Lung (tissue), 11 donors: ENCODE measurements at regions not wholly inside any gene's neighbourhood (a gene's known extent, or its start where the extent isn't known, plus 50 kb on each side); places are given as distances from the start of the nearest gene placed in this dataset.

ENCODE experiments used
- ATAC-seq: fragments of 200-7000 bp; cut with Tn5 transposase; one replicate; pipeline ENCODE4 v1.9.1; 2020; ENCODE audit warnings: moderate number of reproducible peaks; ENCODE audit not compliant: insufficient read depth, low FRiP score
- DNase-seq, 3 donors: peaks; one replicate each; pipeline ENCODE4 v3.0.0-alpha.2; 2013 to 2017
- H3K27ac ChIP-seq, 2 donors: one replicate each; pipeline ENCODE4 v1.5.1; 2013; ENCODE audit warnings: mild to moderate bottlenecking in 2 of 2, moderate library complexity in 2 of 2, control low read depth in 1 of 2, inconsistent platforms in 1 of 2, low read depth in 1 of 2, low read length in 1 of 2
- H3K27me3 ChIP-seq, 3 donors: one replicate each; pipeline ENCODE4 v1.5.1; 2013; ENCODE audit warnings: low read length in 2 of 3; ENCODE audit not compliant: control insufficient read depth in 3 of 3, insufficient read depth in 3 of 3
- H3K36me3 ChIP-seq, 4 donors: one replicate each; pipeline ENCODE4 v1.5.1; 2013; ENCODE audit warnings: low read length in 4 of 4, mild to moderate bottlenecking in 1 of 4, moderate library complexity in 1 of 4; ENCODE audit not compliant: control insufficient read depth in 4 of 4, insufficient read depth in 4 of 4
- H3K4me1 ChIP-seq, 5 donors: one replicate each; pipeline ENCODE4 v1.5.1; 2013; ENCODE audit warnings: low read length in 5 of 5, mild to moderate bottlenecking in 2 of 5, moderate library complexity in 1 of 5; ENCODE audit not compliant: control insufficient read depth in 5 of 5, insufficient read depth in 5 of 5
- H3K4me3 ChIP-seq: one replicate; pipeline ENCODE4 v1.5.1; 2013; ENCODE audit warnings: mild to moderate bottlenecking, control low read depth, moderate library complexity
- H3K9ac ChIP-seq, 2 donors: one replicate each; pipeline ENCODE4 v1.5.1; 2013; ENCODE audit warnings: low read length in 2 of 2, control low read depth in 1 of 2; ENCODE audit not compliant: insufficient read depth in 1 of 2
- H3K9me3 ChIP-seq, 4 donors: one replicate each; pipeline ENCODE4 v1.5.1; 2013; ENCODE audit warnings: low read length in 3 of 4, mild to moderate bottlenecking in 1 of 4, moderate library complexity in 1 of 4; ENCODE audit not compliant: control insufficient read depth in 4 of 4, insufficient read depth in 3 of 4
- CTCF ChIP-seq: IDR thresholded peaks from 2 replicates; pipeline ENCODE4 v1.5.1; 2012; ENCODE audit warnings: mild to moderate bottlenecking; ENCODE audit errors: control extremely low read depth, extremely low read depth
- WGBS, 2 donors: extraction: QIAGEN DNeasy Blood & Tissue Kit; methylation state at CpG; one replicate each; pipeline ENCODE4 v1.1.7; 2013; 5-methylcytosine and 5-hydroxymethylcytosine counted together
- donor health status: control.
- donor health status: control.
- donor health status: Bipolar disorder and iron deficiency.
- donor health status: healthy.
- donor health status: DM: yes; HTN: yes; CAD: no.

DNA sequence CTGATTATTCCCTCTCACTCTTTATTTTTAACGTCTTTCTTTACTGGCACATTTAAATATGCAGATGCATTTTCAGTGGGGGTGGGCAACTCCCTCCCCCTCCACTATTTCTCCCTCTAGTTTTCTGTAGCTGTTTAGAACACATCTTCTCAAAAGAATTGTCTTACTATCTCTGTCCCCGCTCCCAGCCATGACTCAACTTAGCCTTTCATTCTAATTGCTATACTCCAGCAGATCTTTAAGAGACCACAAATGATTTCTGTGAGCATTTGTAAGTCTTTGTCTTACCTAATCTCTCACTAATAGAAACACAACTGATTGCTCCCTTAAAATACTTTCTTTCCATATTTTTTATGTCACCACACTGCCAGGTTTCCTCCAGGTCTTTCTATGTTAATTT is 350.9 kb downstream of the SPRY2 start:
- Histone ChIP-seq H3K9me3 (no peaks in the 10 kb centered on the region), H3K4me1 (no peaks in the 10 kb centered on the region), H3K36me3 (no peaks in the 10 kb centered on the region), H3K27me3 (no peaks in the 10 kb centered on the region), H3K27ac (no peak overlapping the region), H3K4me3 (no peak overlapping the region), H3K9ac (no peak overlapping the region)
- ATAC-seq (no peak), DNase-seq (no peak)
- WGBS, 2 donors, result 76 to 82% methylated on average over 2 of the region's 2 CpGs
- TF ChIP-seq CTCF, result no peak

GRCh38 chr13:79989217-79989661 is 351.7 kb downstream of the SPRY2 start:
- no peaks in the 10 kb centered on the region for H3K27me3 ChIP-seq
- TF ChIP-seq CTCF, result no peak
- H3K36me3 ChIP-seq, result no peaks in the 10 kb centered on the region
- DNase-seq (no peak), ATAC-seq (no peak)
- H3K4me3 ChIP-seq, result no peak overlapping the region
- no peaks in the 10 kb centered on the region for H3K9me3 ChIP-seq
- H3K27ac ChIP-seq, result no peak overlapping the region
- H3K4me1 ChIP-seq, result no peaks in the 10 kb centered on the region
- no peak overlapping the region for H3K9ac ChIP-seq
- WGBS, 2 donors, result 87 to 95% methylated on average over 3 of the region's 3 CpGs

DNA sequence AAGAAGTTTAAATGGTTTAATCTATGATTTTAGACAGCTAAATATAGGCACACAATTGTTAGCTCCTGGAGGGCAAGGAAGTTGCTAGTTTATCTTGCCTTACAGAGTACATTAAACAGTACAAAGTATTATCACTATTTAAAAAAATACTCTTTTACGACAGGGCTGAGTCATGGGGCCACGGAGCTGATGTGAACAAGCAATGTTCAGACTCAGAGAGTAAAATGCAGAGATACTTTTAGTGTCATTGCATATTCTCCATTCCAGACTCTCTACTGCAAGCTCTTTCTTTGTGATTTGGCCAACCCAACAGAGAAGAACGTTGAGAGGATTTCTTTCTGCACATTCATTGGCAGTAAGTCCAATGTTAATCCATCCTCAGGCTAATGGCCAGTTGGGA is 352.4 kb downstream of the SPRY2 start:
- TF ChIP-seq CTCF, result no peak
- Histone ChIP-seq H3K9me3 (no peaks in the 10 kb centered on the region), H3K9ac (no peak overlapping the region), H3K27me3 (no peaks in the 10 kb centered on the region), H3K36me3 (no peaks in the 10 kb centered on the region), H3K4me1 (no peaks in the 10 kb centered on the region), H3K4me3 (no peak overlapping the region), H3K27ac (no peak overlapping the region)
- WGBS, 2 donors, result 65 to 84% methylated on average over 3 of the region's 3 CpGs
- ATAC-seq (no peak), DNase-seq (no peak)

GRCh38 chr13:79987761-79988160 is 353.2 kb downstream of the SPRY2 start:
- ATAC-seq (no peak), DNase-seq (no peak)
- H3K9me3 ChIP-seq, result no peaks in the 10 kb centered on the region
- no peak overlapping the region for H3K9ac ChIP-seq
- no peaks in the 10 kb centered on the region for H3K36me3 ChIP-seq
- TF ChIP-seq CTCF, result no peak
- H3K27ac ChIP-seq, result no peak overlapping the region
- no peaks in the 10 kb centered on the region for H3K27me3 ChIP-seq
- H3K4me3 ChIP-seq, result no peak overlapping the region
- no peaks in the 10 kb centered on the region for H3K4me1 ChIP-seq
